NCI-H748 treated with DMSO at 0.1 percent for 48 hours (cell line): ENCODE measurements at regions not wholly inside any gene's neighbourhood (a gene's known extent, or its start where the extent isn't known, plus 50 kb on each side); places are given as distances from the start of the nearest gene placed in this dataset.
"Not testable (repeated sequence)": the region's sequence is repeated elsewhere in the genome, so short reads cannot be mapped to it uniquely, and the experiment has no call there.

Experiments used
- DNase-seq: peaks from one replicate; lab custom pipeline; 2025; lab: John Stamatoyannopoulos, UW

GRCh38 chr11:109480251-109480650 lies 58.3 kb downstream of the C11orf87 start:
- no peak for DNase-seq

DNA sequence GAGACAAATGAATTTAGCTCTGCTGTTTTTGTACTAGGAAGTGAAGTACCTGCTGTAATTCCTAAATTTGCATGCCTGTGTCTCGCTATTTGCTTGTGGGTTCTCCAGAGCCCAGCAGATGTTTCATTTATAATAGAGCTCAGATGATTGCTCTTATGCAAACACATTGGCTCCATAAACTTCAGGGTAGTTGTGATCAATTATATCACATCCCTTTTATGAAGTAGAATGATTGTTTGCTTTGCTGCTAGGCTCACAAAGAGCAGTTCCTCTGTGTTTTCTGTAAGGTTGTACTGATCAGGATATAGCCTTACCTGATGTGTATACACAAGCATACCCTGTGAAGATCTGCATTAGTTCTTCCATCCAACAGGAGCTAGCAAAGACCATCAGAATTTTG lies 64.1 kb downstream of the C11orf87 start:
- DNase-seq, result peak; percentile 90

DNA sequence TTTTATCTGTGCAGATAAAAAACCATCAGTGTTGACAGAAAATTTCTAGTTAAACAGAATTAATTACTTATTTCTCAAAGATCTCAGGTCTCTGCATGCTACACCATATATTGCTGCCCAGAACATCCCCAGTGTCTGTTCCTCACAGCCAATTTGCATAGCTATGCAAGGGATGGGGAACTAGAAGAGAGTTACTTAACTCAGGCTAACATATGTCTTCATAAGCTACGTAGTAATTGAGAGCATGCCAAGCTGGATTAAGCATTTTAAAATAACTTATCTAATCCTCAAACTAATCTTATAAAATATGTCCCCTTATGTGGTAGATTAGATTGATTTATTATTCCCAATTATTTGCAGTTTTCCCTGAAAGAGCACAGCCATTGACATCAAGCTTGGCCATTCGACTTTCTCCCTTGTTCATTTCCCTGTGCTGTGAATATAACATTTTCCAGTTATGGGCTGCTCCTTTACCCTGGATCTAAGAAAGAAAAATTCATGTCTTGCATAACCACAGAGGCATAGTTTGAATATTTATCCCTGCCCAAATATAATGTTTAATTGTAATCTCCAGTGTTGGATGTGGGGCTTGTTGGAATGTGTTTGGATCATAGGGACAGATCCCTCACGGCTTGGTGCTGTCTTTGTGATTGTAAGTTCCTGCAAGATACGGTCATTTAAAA lies 69.1 kb downstream of the C11orf87 start:
- no peak for DNase-seq

DNA sequence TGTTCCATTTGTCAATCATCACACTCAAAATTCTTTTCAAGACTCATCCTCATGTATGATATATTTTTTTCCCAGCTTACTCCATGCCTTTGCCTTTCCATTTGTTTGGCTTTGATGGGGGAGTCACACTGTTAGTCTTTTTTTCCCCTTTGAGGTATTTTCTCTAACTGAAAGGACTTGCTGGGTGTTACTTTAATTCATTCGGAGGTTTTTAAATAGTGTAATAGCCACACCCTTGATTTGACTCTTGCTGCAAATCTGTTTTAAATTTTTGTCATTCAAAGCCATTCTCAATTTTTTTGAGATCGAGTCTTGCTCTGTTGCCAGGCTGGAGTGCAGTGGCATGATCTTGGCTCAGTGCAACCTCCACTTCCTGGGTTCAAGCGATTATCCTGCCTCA lies 84.1 kb downstream of the C11orf87 start:
- DNase-seq, result no peak

DNA sequence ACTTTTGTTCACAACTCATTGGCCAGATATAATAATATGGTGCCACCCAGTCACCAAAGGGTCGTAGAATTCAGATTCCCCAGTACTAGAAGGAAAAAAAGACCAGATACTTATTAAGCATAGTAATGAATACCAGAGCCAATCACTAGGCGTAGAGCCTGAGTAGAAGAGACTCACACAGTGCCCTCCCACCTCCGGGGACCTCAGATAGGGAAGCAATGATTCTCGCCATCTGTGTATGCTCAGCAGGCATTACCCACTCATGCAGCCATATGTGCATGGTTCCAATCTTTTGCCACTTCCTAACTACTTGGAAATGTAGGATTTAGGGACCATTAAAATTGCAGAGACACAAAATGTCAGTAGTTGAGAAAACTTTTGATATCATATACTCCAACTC lies 85.3 kb downstream of the C11orf87 start:
- DNase-seq, result no peak

DNA sequence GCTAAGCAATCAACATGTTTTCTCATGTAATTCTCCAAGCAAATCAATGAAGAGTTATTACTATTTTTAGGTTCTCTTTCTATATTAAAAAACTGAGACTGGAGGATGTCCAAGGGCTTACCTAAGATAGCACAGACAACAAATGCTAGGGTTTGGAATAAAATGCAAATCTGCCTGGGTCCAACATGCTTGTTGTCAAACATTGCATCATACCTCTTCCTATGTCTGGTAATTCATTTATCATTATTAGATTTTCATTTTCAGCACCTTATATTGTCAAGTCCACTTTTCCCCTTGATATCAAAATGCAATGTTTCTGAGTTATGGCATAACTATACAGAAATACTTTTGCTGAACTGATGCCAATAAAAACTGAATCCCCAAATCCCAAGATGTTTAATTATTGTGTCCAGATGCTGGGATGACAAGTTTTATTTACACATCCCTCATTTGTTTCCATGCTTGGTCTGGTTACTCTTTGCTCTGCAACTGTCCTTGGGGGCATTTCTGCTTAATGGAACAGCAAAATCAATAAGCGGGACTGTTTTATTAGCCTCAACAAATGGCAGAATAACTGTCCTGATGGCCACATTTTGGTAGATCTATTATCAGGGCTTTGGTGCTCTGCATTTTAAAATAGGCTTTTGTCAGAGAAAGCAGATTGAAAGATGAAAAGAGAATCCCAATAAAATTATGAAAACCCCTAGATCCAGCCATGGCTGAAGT lies 86.0 kb downstream of the C11orf87 start:
- no peak for DNase-seq

- DNase-seq, result no peak
These were observed 87.0 kb downstream of the C11orf87 start for GRCh38 chr11:109508943-109509342.

GRCh38 chr11:109510316-109510715 lies 88.3 kb downstream of the C11orf87 start:
- DNase-seq, result no peak

GRCh38 chr11:109511598-109511997 lies 89.6 kb downstream of the C11orf87 start:
- no peak for DNase-seq

GRCh38 chr11:109512249-109512648 lies 90.3 kb downstream of the C11orf87 start:
- DNase-seq, result no peak

DNA sequence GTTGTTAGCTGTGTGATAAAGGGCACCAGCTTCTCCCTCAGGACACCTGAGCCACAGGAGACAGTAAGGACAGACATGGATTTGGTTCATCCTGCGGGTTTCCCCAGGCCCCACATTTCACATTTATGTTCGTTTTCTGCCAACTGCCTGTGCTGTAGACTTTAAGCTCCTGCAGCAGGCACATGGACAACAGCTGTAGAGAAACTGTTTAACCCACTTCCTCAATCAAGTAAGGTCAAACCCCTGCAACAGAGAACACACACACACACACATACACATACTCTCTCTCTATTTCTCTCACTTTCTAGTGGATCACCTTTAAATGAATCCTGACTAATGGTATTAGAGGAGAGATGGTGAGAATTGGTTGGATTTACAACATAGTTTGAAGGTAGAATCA lies 90.7 kb downstream of the C11orf87 start:
- no peak for DNase-seq

DNA sequence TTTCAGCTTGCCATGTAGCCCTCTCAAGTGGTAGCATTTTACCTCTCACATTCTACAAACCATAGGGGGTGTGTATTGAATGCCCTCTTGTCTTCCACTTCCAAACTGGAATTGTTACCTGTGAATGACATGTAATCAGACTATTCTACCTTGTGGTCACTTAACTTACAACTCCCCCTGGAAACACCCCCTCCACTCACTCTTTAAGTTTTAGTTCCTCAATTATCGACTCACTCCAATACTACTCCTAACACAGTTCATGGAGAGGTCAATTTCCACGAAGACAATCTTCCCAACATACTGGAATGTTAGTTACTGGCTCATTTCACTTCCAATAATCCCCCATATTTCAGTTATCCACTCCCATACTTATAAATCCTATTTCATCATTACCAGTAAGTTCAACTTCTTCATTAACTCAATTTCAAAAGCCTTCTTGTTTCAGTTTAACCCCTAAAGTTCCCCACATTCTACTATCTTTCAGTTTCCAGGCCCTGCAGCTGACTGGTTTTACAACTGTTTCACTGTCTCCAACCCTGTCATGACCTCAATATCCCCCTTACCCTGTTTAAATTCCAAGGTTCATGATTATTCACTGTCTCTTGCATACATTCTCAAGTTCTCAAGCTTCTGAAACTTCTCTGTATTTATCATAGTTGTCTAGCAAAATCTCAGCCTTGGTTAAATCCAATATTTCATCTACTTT lies 92.5 kb downstream of the C11orf87 start:
- no peak for DNase-seq

DNA sequence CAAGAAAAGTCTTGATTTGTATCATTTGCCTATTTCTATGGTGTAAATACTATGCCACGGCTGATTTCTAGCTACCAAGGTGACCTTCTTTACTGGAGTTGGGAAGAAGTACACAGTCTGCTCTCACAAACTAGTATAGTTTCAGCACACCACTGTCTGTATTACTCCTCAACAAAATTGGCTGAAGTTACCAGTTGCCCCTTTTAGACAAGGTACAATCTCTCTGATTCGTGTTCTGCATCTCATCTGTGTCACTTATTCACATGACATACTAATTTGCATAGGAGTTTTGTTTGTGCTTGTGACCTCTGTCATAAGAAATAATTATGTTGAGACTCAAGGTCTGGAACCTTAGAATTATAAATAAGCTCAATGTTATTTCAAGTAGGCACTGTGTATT lies 97.3 kb downstream of the C11orf87 start:
- no peak for DNase-seq

DNA sequence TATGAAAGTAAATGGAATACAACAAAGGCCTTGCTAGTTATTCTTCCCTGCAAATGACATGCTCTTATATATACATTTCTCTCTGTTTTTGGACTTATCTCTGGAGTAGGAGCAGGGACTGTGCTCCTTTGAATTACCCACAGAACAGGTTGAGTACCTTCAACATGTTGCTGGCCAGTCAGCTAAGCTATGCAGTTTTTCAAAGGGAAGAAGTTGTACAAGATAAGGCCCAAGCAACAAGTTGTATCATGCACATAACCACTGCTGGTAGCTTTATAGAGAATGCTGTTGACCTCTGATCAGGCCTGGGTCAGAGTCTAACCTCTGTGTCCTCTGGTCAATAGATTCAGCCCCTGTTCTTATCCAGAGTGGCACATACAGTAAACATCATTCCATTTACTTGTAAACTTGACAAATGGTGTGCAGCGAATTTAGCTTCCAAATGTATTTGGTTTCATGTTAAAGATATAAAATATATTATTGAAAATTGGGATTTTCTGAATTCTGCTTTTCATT lies 99.6 kb downstream of the C11orf87 start:
- DNase-seq, result no peak

- DNase-seq, result no peak
These were observed 100.2 kb downstream of the C11orf87 start for GRCh38 chr11:109522116-109522755.

DNA sequence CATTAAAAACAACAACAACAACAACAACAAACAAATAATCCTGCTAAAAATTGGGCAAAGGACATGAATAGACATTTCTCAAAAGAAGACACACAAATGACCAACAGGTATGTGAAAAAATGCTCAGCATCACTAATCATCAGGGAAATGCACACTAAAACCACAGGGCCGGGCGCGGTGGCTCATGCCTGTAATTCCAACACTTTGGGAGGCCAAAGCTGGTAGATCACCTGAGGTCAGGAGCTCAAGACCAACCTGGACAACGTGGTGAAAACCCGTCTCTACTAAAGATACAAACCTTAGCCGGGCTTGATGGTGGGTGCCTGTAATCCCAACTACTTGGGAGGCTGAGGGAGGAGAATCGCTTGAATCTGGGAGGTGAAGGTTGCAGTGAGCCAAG lies 103.6 kb downstream of the C11orf87 start:
- DNase-seq, result not testable (repeated sequence)

GRCh38 chr11:109526061-109526460 lies 104.1 kb downstream of the C11orf87 start:
- DNase-seq, result no peak

DNA sequence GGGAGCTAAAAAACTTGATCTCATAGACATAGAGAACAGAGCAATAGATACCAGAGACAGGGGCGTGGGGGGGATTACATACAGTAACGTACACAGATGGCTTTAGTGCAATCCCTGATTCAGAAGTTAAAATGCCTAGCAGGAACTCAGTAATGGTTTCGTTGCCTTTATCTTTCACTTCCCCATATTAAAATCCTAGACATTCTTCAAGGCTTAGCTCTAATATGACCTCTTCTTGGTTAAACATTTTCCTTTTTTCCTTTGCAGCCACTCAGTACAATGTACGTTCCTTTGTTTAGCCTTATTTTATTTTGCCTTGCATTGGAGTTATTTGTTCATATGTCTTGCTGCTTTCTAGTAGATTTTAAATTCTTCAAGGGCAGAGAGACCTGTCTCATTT lies 104.9 kb downstream of the C11orf87 start:
- DNase-seq, result no peak

DNA sequence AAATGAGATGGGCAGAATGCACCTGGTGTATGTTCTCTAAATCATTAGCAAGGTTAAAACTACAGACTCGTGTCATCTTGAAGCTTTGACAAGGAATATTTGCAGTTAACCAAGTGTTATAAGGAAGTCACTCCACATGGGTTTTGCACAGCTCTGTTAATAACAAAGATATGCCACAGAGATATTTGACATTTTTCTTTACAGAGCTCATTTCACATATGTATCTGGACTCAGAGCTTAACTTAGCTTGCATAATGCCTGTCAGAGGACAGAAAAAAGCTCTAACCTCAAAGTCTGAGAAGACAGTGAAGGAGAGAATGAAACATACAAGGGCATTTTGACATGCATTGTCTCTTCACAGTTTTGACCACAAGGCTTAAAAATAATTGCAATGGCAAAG lies 105.5 kb downstream of the C11orf87 start:
- no peak for DNase-seq

DNA sequence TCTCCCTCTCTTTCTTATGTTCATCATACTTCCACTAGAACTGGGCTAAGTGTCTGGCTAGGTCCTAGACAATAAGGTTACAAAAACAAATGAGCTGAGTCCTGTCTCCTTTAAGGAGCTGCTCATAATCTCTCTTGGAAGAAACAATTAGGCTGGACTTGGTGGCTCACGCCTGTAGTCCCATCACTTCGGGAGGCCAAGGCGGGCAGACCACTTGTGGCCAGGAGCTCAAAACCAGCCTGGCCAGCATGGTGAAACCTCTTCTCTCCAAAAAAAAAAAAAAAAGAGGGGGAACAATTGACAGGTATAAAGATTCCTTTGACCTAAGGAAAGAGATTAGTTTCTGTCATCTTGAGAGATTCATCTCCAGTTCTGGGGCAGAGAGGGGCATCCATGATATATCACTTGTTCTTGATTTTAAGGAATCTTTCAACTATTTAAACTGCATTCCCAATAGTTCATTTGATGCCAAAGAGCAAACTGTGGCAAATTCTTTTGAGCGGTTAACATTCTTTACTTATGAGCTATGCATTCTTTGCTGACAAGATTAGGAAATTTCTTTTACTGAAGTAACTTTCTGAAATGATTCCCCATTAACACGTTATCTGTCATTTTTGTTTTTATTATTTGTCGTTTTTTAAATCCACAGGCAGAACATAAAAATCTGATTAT lies 125.5 kb downstream of the C11orf87 start:
- DNase-seq, result no peak

DNA sequence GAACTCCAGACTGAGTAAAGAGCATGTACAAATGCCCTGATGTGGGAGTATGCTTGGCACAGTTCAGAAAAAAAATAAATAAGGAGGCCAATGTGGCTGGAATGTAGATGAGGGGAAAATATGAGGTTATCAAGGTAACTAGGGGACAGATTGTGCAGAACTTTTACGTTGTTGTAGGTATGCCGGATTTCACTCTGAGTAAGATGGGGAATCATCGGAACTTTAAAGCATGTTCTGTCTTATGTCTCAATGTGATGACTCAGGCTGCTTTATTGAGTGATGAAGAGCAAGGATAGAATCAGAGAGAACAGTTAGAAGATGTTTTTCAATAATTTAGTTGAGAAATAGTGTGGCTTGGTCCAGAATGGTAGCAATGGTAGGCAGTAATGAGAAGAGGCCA lies 130.4 kb downstream of the C11orf87 start:
- no peak for DNase-seq

DNA sequence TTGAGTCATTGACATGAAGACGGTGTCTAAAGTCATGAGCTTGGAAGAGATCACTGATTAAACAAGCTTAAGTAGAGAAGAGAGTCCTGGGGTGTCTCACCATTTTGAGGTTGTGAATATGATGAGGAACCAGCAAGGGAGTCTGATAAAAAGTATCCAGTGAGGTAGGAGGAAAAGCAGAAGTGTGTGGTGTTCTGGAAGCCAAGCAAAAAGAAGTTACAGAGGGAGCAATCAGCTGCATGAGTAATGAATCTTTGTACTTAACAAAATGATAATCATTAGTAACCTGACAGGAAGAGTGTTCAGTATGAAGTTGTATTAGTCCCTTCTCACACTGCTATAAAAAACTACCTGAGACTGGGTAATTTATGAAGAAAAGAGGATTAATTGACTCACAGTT lies 131.3 kb downstream of the C11orf87 start:
- DNase-seq, result no peak
